Stomach smooth muscle (tissue), 2 donors: ENCODE measurements at regions not wholly inside any gene's neighbourhood (a gene's known extent, or its start where the extent isn't known, plus 50 kb on each side); places are given as distances from the start of the nearest gene placed in this dataset.

Experiments
- H3K27ac ChIP-seq: one replicate; pipeline ENCODE4 v1.7.0; 2013; ENCODE audit warnings: mild to moderate bottlenecking, low read length, inconsistent platforms
- H3K27me3 ChIP-seq, 2 donors: one replicate each; pipeline ENCODE4 v1.7.0; 2013; ENCODE audit warnings: low read length in 2 of 2; ENCODE audit not compliant: insufficient read depth in 2 of 2, control insufficient read depth in 1 of 2
- H3K36me3 ChIP-seq, 2 donors: one replicate each; pipeline ENCODE4 v1.7.0; 2013; ENCODE audit warnings: low read length in 2 of 2; ENCODE audit not compliant: control insufficient read depth in 2 of 2, insufficient read depth in 2 of 2
- H3K4me1 ChIP-seq: one replicate; pipeline ENCODE4 v1.7.0; 2013; ENCODE audit warnings: low read length; ENCODE audit not compliant: control insufficient read depth, insufficient read depth
- H3K4me3 ChIP-seq, 2 donors: one replicate each; pipeline ENCODE4 v1.7.0; 2013; ENCODE audit warnings: low read length in 2 of 2
- H3K9ac ChIP-seq, 2 donors: one replicate each; pipeline ENCODE4 v1.7.0; 2013; ENCODE audit warnings: low read length in 2 of 2, mild to moderate bottlenecking in 1 of 2
- H3K9me3 ChIP-seq, 2 donors: one replicate each; pipeline ENCODE4 v1.7.0; 2013; ENCODE audit warnings: low read length in 2 of 2; ENCODE audit not compliant: control insufficient read depth in 2 of 2
- donor health status: healthy.
- donor health status: Pancreatic carcinoma.

DNA sequence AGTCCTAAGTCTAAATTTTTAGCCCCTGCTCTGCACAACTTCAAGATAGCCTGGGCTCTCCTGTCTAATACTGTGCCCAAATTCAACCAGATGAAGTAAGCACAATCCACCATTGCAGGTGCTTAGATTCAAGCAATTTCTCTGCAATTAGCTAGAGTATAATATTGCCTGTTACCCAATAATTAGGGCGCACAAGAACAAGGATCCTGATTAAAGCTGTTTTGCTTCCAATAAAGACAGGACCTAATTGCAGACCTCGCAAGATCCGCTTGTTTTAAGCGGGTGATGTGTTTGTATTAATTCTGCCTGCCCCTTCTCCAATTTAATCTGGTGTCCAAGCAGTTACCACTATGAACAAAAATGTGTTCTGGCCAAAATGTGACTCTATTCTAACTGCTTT lies 1268.9 kb upstream of the TMEM132C start:
- Histone ChIP-seq H3K4me3 (no peak overlapping the region), H3K9me3 (no peaks in the 10 kb centered on the region), H3K9ac (no peak overlapping the region), H3K4me1 (no peaks in the 10 kb centered on the region), H3K27ac (no peak overlapping the region), H3K27me3 (no peaks in the 10 kb centered on the region), H3K36me3 (no peaks in the 10 kb centered on the region)

DNA sequence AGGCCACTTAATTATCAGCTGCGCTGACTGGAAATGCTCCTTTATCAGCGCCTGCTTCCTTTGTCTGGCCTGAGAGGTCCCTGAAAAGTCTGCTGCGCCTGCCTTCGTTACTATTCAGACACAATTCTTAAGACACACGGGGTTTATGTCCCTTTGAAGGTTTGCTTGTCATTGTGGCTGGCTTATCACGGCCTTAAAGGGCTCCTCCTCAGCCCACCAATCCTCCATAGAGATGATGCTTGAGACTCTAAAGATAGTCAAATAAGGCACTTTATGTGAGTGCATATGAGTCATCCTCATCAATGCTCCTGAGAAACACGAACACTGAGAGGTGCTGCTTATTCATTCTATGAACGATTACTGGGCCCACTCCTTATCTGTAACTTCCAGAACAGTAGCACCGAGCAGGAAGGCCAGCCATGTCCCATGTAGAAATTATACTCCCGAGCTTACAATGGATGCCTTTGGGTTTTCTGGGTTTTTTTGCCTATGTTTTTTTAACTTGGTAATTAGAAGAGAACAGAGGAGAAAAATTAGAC lies 1268.2 kb upstream of the TMEM132C start:
- Histone ChIP-seq H3K27ac (no peak overlapping the region), H3K27me3 (no peaks in the 10 kb centered on the region), H3K9ac (no peak overlapping the region), H3K4me1 (no peaks in the 10 kb centered on the region), H3K36me3 (no peaks in the 10 kb centered on the region), H3K9me3 (no peaks in the 10 kb centered on the region), H3K4me3 (no peak overlapping the region)

- H3K36me3 ChIP-seq, result no peaks in the 10 kb centered on the region
- no peak overlapping the region for H3K9ac ChIP-seq
- no peaks in the 10 kb centered on the region for H3K9me3 ChIP-seq
- no peaks in the 10 kb centered on the region for H3K4me1 ChIP-seq
- H3K27ac ChIP-seq, result no peak overlapping the region
- no peak overlapping the region for H3K4me3 ChIP-seq
- no peaks in the 10 kb centered on the region for H3K27me3 ChIP-seq
Observed at GRCh38 chr12:126999352-126999751, 1267.6 kb upstream of the TMEM132C start.

DNA sequence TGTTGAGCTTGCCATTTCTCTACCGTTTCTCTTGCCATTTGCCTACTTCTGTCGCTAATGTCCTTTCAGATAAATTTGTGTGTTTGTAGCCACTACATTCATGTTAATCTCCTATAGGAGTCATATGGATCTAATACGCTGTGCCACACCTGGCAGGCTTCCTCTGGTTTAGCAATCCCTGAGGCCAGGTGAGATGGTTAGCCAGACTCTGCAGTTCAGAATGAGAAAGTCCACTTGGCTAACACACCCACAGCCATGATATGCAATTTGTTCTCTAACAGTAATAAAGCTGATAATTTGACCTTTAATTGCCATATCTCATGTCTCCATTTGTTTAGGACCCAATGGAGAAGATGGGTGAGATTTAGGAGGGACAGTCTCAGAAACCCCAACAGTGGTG lies 1261.6 kb upstream of the TMEM132C start:
- Histone ChIP-seq H3K4me1 (no peaks in the 10 kb centered on the region), H3K9ac (no peak overlapping the region), H3K27ac (no peak overlapping the region), H3K9me3 (no peaks in the 10 kb centered on the region), H3K27me3 (no peaks in the 10 kb centered on the region), H3K4me3 (no peak overlapping the region), H3K36me3 (no peaks in the 10 kb centered on the region)

GRCh38 chr12:127006972-127007371 lies 1260.0 kb upstream of the TMEM132C start:
- Histone ChIP-seq H3K9me3 (no peaks in the 10 kb centered on the region), H3K4me3 (no peak overlapping the region), H3K36me3 (no peaks in the 10 kb centered on the region), H3K27ac (no peak overlapping the region), H3K27me3 (no peaks in the 10 kb centered on the region), H3K4me1 (no peaks in the 10 kb centered on the region), H3K9ac (no peak overlapping the region)

DNA sequence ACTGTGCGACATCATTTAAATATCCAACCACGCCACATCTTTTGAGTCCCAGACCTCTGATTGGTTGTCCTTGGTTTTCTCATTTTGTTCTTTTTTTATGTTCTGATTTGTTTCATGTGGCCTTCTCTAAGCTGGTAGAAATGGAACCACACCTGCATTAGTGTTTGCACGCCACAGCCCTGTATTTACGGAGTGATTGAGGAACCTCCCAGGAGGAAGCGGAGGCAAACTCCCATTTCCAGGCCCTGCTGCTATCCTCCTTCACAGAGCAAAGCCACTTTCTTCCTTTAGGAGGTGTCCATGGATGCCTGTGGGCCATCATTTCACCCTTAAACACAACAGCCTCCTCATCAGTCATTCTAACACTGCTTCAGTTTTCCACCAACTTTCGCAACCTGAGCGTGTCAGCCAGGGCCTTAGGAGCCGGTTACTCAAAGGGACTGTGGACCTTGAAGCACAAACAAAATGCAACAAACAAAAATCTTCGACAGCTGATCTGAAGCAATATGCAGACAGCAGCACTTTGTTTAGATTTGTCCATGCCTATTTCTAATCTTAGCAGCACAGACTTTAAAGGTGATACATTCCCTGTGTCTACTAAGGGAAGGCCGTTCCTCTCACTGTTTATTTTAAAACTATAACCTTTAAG lies 1258.1 kb upstream of the TMEM132C start:
- Histone ChIP-seq H3K27me3 (no peaks in the 10 kb centered on the region), H3K9ac (no peak overlapping the region), H3K36me3 (no peaks in the 10 kb centered on the region)

GRCh38 chr12:127012109-127012508 lies 1254.9 kb upstream of the TMEM132C start:
- H3K27me3 ChIP-seq, result no peaks in the 10 kb centered on the region

More for the DNA sequence above, 1258.1 kb upstream of the TMEM132C start:
- Histone ChIP-seq H3K4me1 (no peaks in the 10 kb centered on the region), H3K27ac (no peak overlapping the region), H3K9me3 (no peaks in the 10 kb centered on the region), H3K4me3 (no peak overlapping the region)

GRCh38 chr12:127013197-127013596 lies 1253.8 kb upstream of the TMEM132C start:
- H3K27ac ChIP-seq, result no peak overlapping the region

More at GRCh38 chr12:127012109-127012508, 1254.9 kb upstream of the TMEM132C start:
- no peak overlapping the region for H3K27ac ChIP-seq
- H3K36me3 ChIP-seq, result no peaks in the 10 kb centered on the region
- no peak overlapping the region for H3K9ac ChIP-seq
- H3K4me1 ChIP-seq, result no peaks in the 10 kb centered on the region
- H3K4me3 ChIP-seq, result no peak overlapping the region
- H3K9me3 ChIP-seq, result no peaks in the 10 kb centered on the region

GRCh38 chr12:127014079-127014478 lies 1252.9 kb upstream of the TMEM132C start:
- Histone ChIP-seq H3K9me3 (no peaks in the 10 kb centered on the region), H3K27me3 (no peaks in the 10 kb centered on the region), H3K36me3 (no peaks in the 10 kb centered on the region), H3K27ac (no peak overlapping the region), H3K4me3 (no peak overlapping the region), H3K9ac (no peak overlapping the region), H3K4me1 (no peaks in the 10 kb centered on the region)

More at GRCh38 chr12:127013197-127013596, 1253.8 kb upstream of the TMEM132C start:
- no peak overlapping the region for H3K4me3 ChIP-seq
- no peaks in the 10 kb centered on the region for H3K36me3 ChIP-seq
- no peak overlapping the region for H3K9ac ChIP-seq
- H3K4me1 ChIP-seq, result no peaks in the 10 kb centered on the region
- no peaks in the 10 kb centered on the region for H3K9me3 ChIP-seq
- no peaks in the 10 kb centered on the region for H3K27me3 ChIP-seq

GRCh38 chr12:127024791-127025190 lies 1242.2 kb upstream of the TMEM132C start:
- H3K9me3 ChIP-seq, result no peaks in the 10 kb centered on the region
- no peak overlapping the region for H3K27ac ChIP-seq
- H3K36me3 ChIP-seq, result no peaks in the 10 kb centered on the region
- H3K9ac ChIP-seq, result no peak overlapping the region
- no peaks in the 10 kb centered on the region for H3K4me1 ChIP-seq
- no peaks in the 10 kb centered on the region for H3K27me3 ChIP-seq
- H3K4me3 ChIP-seq, result no peak overlapping the region

- Histone ChIP-seq H3K9me3 (no peaks in the 10 kb centered on the region), H3K36me3 (no peaks in the 10 kb centered on the region), H3K4me3 (no peak overlapping the region), H3K9ac (no peak overlapping the region), H3K27me3 (no peaks in the 10 kb centered on the region), H3K27ac (no peak overlapping the region), H3K4me1 (no peaks in the 10 kb centered on the region)
Observed at GRCh38 chr12:127025545-127025944, 1241.4 kb upstream of the TMEM132C start.
